DMS53 treated with DMSO at 0.1 percent for 48 hours (cell line): ENCODE measurements at regions not wholly inside any gene's neighbourhood (a gene's known extent, or its start where the extent isn't known, plus 50 kb on each side); places are given as distances from the start of the nearest gene placed in this dataset.

Experiments
- DNase-seq: peaks from one replicate; lab custom pipeline; 2025; ENCODE audit not compliant: unreplicated experiment; lab: John Stamatoyannopoulos, UW

- no peak for DNase-seq
These were observed 371.4 kb downstream of the SV2B start for GRCh38 chr15:91471468-91471867.

GRCh38 chr15:91472316-91472756 lies 372.3 kb downstream of the SV2B start:
- DNase-seq = no peak

- no peak for DNase-seq
These were observed 374.0 kb downstream of the SV2B start for GRCh38 chr15:91473894-91474545.

GRCh38 chr15:91476861-91477260 lies 376.6 kb upstream of the SLCO3A1 start:
- no peak for DNase-seq

GRCh38 chr15:91478717-91479191 lies 374.8 kb upstream of the SLCO3A1 start:
- no peak for DNase-seq

- DNase-seq = no peak
These were observed 373.1 kb upstream of the SLCO3A1 start for GRCh38 chr15:91480426-91480825.

- DNase-seq = peak; percentile 56
These were observed 370.7 kb upstream of the SLCO3A1 start for GRCh38 chr15:91482799-91483198.

- DNase-seq = no peak
These were observed 369.4 kb upstream of the SLCO3A1 start for GRCh38 chr15:91484141-91484540.

GRCh38 chr15:91488452-91488851 lies 365.1 kb upstream of the SLCO3A1 start:
- DNase-seq = no peak

GRCh38 chr15:91490211-91490610 lies 363.3 kb upstream of the SLCO3A1 start:
- no peak for DNase-seq

GRCh38 chr15:91491101-91491950 lies 362.2 kb upstream of the SLCO3A1 start:
- no peak for DNase-seq

- DNase-seq = no peak
These were observed 356.5 kb upstream of the SLCO3A1 start for GRCh38 chr15:91496754-91497691.

- no peak for DNase-seq
These were observed 355.3 kb upstream of the SLCO3A1 start for GRCh38 chr15:91498046-91498748.

GRCh38 chr15:91498749-91499062 lies 354.8 kb upstream of the SLCO3A1 start:
- no peak for DNase-seq

GRCh38 chr15:91499774-91500383 lies 353.6 kb upstream of the SLCO3A1 start:
- no peak for DNase-seq

GRCh38 chr15:91508633-91509032 lies 344.9 kb upstream of the SLCO3A1 start:
- DNase-seq = no peak

- no peak for DNase-seq
These were observed 339.4 kb upstream of the SLCO3A1 start for GRCh38 chr15:91514147-91514546.

GRCh38 chr15:91515188-91515754 lies 338.2 kb upstream of the SLCO3A1 start:
- DNase-seq = no peak

GRCh38 chr15:91516866-91517265 lies 336.6 kb upstream of the SLCO3A1 start:
- no peak for DNase-seq
